ENCODE measurements at regions not wholly inside any gene's neighbourhood (a gene's known extent, or its start where the extent isn't known, plus 50 kb on each side); places are given as distances from the start of the nearest gene placed in this dataset.

DNA sequence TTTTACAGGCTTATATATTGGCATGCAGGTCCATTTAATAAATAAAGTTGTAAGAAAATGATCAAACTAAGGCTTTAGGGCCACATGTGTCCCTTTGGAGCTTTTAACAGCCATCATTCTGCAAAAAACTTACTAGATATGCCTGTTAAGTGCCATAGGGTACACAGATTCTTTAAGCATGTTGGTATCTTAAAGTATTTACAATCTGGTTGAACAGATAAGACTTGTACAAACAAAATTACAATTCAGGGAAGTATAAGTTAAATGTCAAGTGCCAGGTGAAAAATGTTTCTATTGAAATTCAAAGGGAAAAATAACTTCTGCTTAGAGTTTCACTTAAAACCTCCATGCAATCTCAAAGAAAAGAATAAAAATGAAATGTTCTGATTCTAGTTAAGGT is 558.4 kb upstream of the ST8SIA4 start:
- Histone ChIP-seq H3F3A (replicated peaks; ENCODE audit: insufficient read depth) (no peaks in the 10 kb centered on the region), H2AFZ (ENCODE audit: low read depth) (no peak overlapping the region), H3K4me3 (ENCODE audit: low read depth in 2 of 2, low read length in 1 of 2) (no peak overlapping the region), H3K9me3 (no peaks in the 10 kb centered on the region), H3K79me2 (ENCODE audit: insufficient read depth) (no peaks in the 10 kb centered on the region), H3K9ac (no peak overlapping the region), H3K4me2 (no peak overlapping the region), H3K4me1 (ENCODE audit: control insufficient read depth in 1 of 2, insufficient read depth in 2 of 2, low read depth in 1 of 2, low read length in 1 of 2) (no peaks in the 10 kb centered on the region), H4K20me1 (ENCODE audit: insufficient read depth) (no peaks in the 10 kb centered on the region), H3K9me2 (no peaks in the 10 kb centered on the region), H3K27ac (ENCODE audit: low read depth in 2 of 2, low read length in 1 of 2) (no peak overlapping the region), H3K36me3 (replicated peaks in 1 of 2; ENCODE audit: control insufficient read depth in 1 of 2, insufficient read depth in 2 of 2, low read length in 1 of 2) (no peaks in the 10 kb centered on the region), H3K27me3 (ENCODE audit: insufficient read depth) (no peaks in the 10 kb centered on the region)
- TF ChIP-seq MXI1 (IDR thresholded peaks at IDR 0.05; ENCODE audit: low read depth, low read length) (no peak), FOXM1 (IDR thresholded peaks at IDR 0.05; ENCODE audit: low read depth) (no peak), CHD2 (IDR thresholded peaks at IDR 0.05; ENCODE audit: low read length, partially characterized antibody) (no peak), TCF12 (IDR thresholded peaks at IDR 0.05) (no peak), TEAD4 (IDR thresholded peaks at IDR 0.05; ENCODE audit: borderline replicate concordance, insufficient read depth) (no peak), RCOR1 (IDR thresholded peaks at IDR 0.05; ENCODE audit: low read length) (no peak), RFX5 (IDR thresholded peaks at IDR 0.05; ENCODE audit: low read length) (no peak), GABPA (IDR thresholded peaks at IDR 0.05; ENCODE audit: low read depth) (no peak), YY1 (IDR thresholded peaks at IDR 0.05; ENCODE audit: low read depth) (no peak), NFIC (IDR thresholded peaks at IDR 0.05; ENCODE audit: borderline replicate concordance) (no peak), NRF1 (IDR thresholded peaks at IDR 0.05; ENCODE audit: low read depth, low read length) (no peak), MEF2A (IDR thresholded peaks at IDR 0.05; ENCODE audit: borderline replicate concordance, low read depth) (no peak), FOSL2 (IDR thresholded peaks at IDR 0.05; ENCODE audit: borderline replicate concordance, low read depth) (no peak)
- TF ChIP-seq, protein P1, sequence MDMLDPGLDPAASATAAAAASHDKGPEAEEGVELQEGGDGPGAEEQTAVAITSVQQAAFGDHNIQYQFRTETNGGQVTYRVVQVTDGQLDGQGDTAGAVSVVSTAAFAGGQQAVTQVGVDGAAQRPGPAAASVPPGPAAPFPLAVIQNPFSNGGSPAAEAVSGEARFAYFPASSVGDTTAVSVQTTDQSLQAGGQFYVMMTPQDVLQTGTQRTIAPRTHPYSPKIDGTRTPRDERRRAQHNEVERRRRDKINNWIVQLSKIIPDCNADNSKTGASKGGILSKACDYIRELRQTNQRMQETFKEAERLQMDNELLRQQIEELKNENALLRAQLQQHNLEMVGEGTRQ (IDR thresholded peaks at IDR 0.05; ENCODE audit: borderline replicate concordance, low read depth, low read length) = no peak
- TF ChIP-seq, protein P2, sequence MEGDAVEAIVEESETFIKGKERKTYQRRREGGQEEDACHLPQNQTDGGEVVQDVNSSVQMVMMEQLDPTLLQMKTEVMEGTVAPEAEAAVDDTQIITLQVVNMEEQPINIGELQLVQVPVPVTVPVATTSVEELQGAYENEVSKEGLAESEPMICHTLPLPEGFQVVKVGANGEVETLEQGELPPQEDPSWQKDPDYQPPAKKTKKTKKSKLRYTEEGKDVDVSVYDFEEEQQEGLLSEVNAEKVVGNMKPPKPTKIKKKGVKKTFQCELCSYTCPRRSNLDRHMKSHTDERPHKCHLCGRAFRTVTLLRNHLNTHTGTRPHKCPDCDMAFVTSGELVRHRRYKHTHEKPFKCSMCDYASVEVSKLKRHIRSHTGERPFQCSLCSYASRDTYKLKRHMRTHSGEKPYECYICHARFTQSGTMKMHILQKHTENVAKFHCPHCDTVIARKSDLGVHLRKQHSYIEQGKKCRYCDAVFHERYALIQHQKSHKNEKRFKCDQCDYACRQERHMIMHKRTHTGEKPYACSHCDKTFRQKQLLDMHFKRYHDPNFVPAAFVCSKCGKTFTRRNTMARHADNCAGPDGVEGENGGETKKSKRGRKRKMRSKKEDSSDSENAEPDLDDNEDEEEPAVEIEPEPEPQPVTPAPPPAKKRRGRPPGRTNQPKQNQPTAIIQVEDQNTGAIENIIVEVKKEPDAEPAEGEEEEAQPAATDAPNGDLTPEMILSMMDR (IDR thresholded peaks at IDR 0.05) = no peak
- TF ChIP-seq, protein P3, sequence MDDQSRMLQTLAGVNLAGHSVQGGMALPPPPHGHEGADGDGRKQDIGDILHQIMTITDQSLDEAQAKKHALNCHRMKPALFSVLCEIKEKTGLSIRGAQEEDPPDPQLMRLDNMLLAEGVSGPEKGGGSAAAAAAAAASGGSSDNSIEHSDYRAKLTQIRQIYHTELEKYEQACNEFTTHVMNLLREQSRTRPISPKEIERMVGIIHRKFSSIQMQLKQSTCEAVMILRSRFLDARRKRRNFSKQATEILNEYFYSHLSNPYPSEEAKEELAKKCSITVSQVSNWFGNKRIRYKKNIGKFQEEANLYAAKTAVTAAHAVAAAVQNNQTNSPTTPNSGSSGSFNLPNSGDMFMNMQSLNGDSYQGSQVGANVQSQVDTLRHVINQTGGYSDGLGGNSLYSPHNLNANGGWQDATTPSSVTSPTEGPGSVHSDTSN (IDR thresholded peaks at IDR 0.05) = no peak
- TF ChIP-seq, protein P4, sequence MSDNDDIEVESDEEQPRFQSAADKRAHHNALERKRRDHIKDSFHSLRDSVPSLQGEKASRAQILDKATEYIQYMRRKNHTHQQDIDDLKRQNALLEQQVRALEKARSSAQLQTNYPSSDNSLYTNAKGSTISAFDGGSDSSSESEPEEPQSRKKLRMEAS (IDR thresholded peaks at IDR 0.05; ENCODE audit: low read depth) = no peak
- TF ChIP-seq, protein P5, sequence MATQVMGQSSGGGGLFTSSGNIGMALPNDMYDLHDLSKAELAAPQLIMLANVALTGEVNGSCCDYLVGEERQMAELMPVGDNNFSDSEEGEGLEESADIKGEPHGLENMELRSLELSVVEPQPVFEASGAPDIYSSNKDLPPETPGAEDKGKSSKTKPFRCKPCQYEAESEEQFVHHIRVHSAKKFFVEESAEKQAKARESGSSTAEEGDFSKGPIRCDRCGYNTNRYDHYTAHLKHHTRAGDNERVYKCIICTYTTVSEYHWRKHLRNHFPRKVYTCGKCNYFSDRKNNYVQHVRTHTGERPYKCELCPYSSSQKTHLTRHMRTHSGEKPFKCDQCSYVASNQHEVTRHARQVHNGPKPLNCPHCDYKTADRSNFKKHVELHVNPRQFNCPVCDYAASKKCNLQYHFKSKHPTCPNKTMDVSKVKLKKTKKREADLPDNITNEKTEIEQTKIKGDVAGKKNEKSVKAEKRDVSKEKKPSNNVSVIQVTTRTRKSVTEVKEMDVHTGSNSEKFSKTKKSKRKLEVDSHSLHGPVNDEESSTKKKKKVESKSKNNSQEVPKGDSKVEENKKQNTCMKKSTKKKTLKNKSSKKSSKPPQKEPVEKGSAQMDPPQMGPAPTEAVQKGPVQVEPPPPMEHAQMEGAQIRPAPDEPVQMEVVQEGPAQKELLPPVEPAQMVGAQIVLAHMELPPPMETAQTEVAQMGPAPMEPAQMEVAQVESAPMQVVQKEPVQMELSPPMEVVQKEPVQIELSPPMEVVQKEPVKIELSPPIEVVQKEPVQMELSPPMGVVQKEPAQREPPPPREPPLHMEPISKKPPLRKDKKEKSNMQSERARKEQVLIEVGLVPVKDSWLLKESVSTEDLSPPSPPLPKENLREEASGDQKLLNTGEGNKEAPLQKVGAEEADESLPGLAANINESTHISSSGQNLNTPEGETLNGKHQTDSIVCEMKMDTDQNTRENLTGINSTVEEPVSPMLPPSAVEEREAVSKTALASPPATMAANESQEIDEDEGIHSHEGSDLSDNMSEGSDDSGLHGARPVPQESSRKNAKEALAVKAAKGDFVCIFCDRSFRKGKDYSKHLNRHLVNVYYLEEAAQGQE (IDR thresholded peaks at IDR 0.05; ENCODE audit: low read depth, low read length) = no peak
- DNase-seq = no peak
- POLR2A ChIA-PET = no interaction called here
- CTCF ChIA-PET = no interaction called here

Measured in SK-N-SH (cell line).